K562 (cell line): ENCODE measurements at regions not wholly inside any gene's neighbourhood (a gene's known extent, or its start where the extent isn't known, plus 50 kb on each side); places are given as distances from the start of the nearest gene placed in this dataset.

Experiments used
- ARID1B ChIP-seq: fragments of 450-650 bp; IDR thresholded peaks from 2 replicates; pipeline ENCODE4 v1.6.1; 2016; ENCODE audit warnings: antibody characterized with exemption, mild to moderate bottlenecking, inconsistent platforms
- ARID3A ChIP-seq: IDR thresholded peaks from 2 replicates; pipeline ENCODE4 v1.6.1; 2012; ENCODE audit warnings: low read depth, low read length, improper control_type of control experiment, borderline replicate concordance
- CEBPB ChIP-seq: fragments of 450-650 bp; IDR thresholded peaks from 2 replicates; pipeline ENCODE4 v1.6.1; 2016; ENCODE audit warnings: missing genetic modification characterization, missing compliant biosample characterization
- ELK1 ChIP-seq: sonication (generic); formaldehyde crosslinking; IDR thresholded peaks from 2 replicates; pipeline ENCODE4 v1.8.1; 2022; ENCODE audit warnings: missing genetic modification reagents
- HMBOX1 ChIP-seq: sonication (generic); IDR thresholded peaks from 2 replicates; pipeline ENCODE4 v1.6.1; 2016
- JUND ChIP-seq, 2 experiments: IDR thresholded peaks; 2 replicates in 1 of 2; 3 replicates in 1 of 2; pipeline ENCODE4 v1.6.1; 2011; ENCODE audit warnings: borderline replicate concordance in 2 of 2, low read depth in 2 of 2, low read length in 2 of 2, improper control_type of control experiment in 1 of 2, missing biosample characterization in 1 of 2, missing genetic modification characterization in 1 of 2, missing genetic modification reagents in 1 of 2
- KLF1 ChIP-seq: fragments of 450-650 bp; IDR thresholded peaks from 2 replicates; pipeline ENCODE4 v1.6.1; 2016; ENCODE audit warnings: missing genetic modification characterization, missing compliant biosample characterization
- MAFG ChIP-seq: fragments of 450-650 bp; conservative IDR thresholded peaks from 2 replicates; pipeline ENCODE4 v1.6.1; 2016; ENCODE audit warnings: missing genetic modification characterization, missing compliant biosample characterization
- MED1 ChIP-seq: sonication (generic); formaldehyde crosslinking; IDR thresholded peaks from 2 replicates; pipeline ENCODE4 v1.8.1; 2023; ENCODE audit warnings: missing genetic modification reagents, borderline replicate concordance
- MEIS2 ChIP-seq: fragments of 450-650 bp; IDR thresholded peaks from 2 replicates; pipeline ENCODE4 v1.6.1; 2014; ENCODE audit warnings: mild to moderate bottlenecking; ENCODE audit not compliant: partially characterized antibody
- PBX2 ChIP-seq, 2 experiments: IDR thresholded peaks in 1 of 2; conservative IDR thresholded peaks in 1 of 2; 2 replicates each; pipeline ENCODE4 v1.6.1; 2016; ENCODE audit warnings: low read depth in 2 of 2, mild to moderate bottlenecking in 1 of 2, missing compliant biosample characterization in 1 of 2, missing genetic modification characterization in 1 of 2, moderate library complexity in 1 of 2
- RBFOX2 ChIP-seq: fragments of 200-400 bp; formaldehyde crosslinking; IDR thresholded peaks from 2 replicates; pipeline ENCODE4 v1.6.1; 2017; ENCODE audit warnings: low read depth, mild to moderate bottlenecking, low read length, moderate library complexity
- RCOR1 ChIP-seq, 2 experiments: IDR thresholded peaks; 2 replicates each; pipeline ENCODE4 v1.6.1; 2012; ENCODE audit warnings: low read depth in 2 of 2, low read length in 2 of 2, borderline replicate concordance in 1 of 2, improper control_type of control experiment in 1 of 2
- SMARCA4 ChIP-seq: fragments of 450-650 bp; IDR thresholded peaks from 2 replicates; pipeline ENCODE4 v1.6.1; 2016
- SMARCC2 ChIP-seq: fragments of 450-650 bp; IDR thresholded peaks from 2 replicates; pipeline ENCODE4 v1.6.1; 2017; ENCODE audit warnings: antibody characterized with exemption, moderate library complexity, mild to moderate bottlenecking, low read depth
- SMARCE1 ChIP-seq: fragments of 450-650 bp; IDR thresholded peaks from 2 replicates; pipeline ENCODE4 v1.7.1; 2016; ENCODE audit warnings: mild to moderate bottlenecking
- TBP ChIP-seq: optimal IDR thresholded peaks from 2 replicates; pipeline ENCODE3; 2011; ENCODE audit warnings: low read depth, low read length, improper control_type of control experiment
- ZNF316 ChIP-seq: fragments of 450-650 bp; IDR thresholded peaks from 2 replicates; pipeline ENCODE4 v1.6.1; 2016
- ZNF384 ChIP-seq: IDR thresholded peaks from 2 replicates; pipeline ENCODE4 v1.6.1; 2012; ENCODE audit warnings: low read depth, low read length, improper control_type of control experiment

GRCh38 chr3:153069598-153070510, 92.2 kb upstream of the RAP2B start (continued):
- TF ChIP-seq HMBOX1 = peak; percentile 73; the same call in 1 of the 2 replicates
- peak; percentile 98 for TF ChIP-seq MAFG
- no peak for TF ChIP-seq PBX2 (CRISPR knock-in tag; IDR thresholded peaks at IDR 0.05; ENCODE audit: low read depth)
- peak; percentile 62 for TF ChIP-seq PBX2 (tag; conservative IDR thresholded peaks at IDR 0.05; ENCODE audit: low read depth)
- TF ChIP-seq MED1 (CRISPR knock-in tag) = no peak
- TF ChIP-seq TBP = no peak
- TF ChIP-seq SMARCA4 = peak; percentile 69
- TF ChIP-seq SMARCC2 = peak; percentile 35; the same call in 1 of the 2 replicates
- peak; percentile 39; the same call in 1 of the 2 replicates for TF ChIP-seq SMARCE1
- TF ChIP-seq ELK1 (CRISPR knock-in tag) = no peak
- TF ChIP-seq JUND (IDR thresholded peaks at IDR 0.05; ENCODE audit: borderline replicate concordance, low read depth, low read length) = peak; percentile 86
- peak; percentile 82; the same call in 1 of the 3 replicates for TF ChIP-seq JUND (tag; IDR thresholded peaks at IDR 0.05; ENCODE audit: borderline replicate concordance, low read depth, low read length)
- TF ChIP-seq ZNF316 = peak; percentile 99
- TF ChIP-seq ZNF384 = peak; percentile 53
- peak in 1 of 2 experiments; percentile 40; a peak in 1 of 4 replicates for TF ChIP-seq RCOR1 (IDR thresholded peaks at IDR 0.05; ENCODE audit: borderline replicate concordance in 1 of 2, low read depth in 2 of 2, low read length in 2 of 2)
- peak; percentile 56 for TF ChIP-seq ARID1B
- no peak for TF ChIP-seq KLF1 (tag)
- peak; percentile 20; the same call in 1 of the 2 replicates for TF ChIP-seq ARID3A
- peak; percentile 43 for TF ChIP-seq MEIS2
- 0 out of 2 replicates have a peak, but pooled peaks have one; percentile 8 for TF ChIP-seq CEBPB
- TF ChIP-seq RBFOX2 = no peak
